ENCODE measurements at regions not wholly inside any gene's neighbourhood (a gene's known extent, or its start where the extent isn't known, plus 50 kb on each side); places are given as distances from the start of the nearest gene placed in this dataset.

- CTCF ChIA-PET: no interaction called here
- DNase-seq (ENCODE audit: extremely low spot score): no peak
- POLR2A ChIA-PET: no interaction called here
- no peak for TF ChIP-seq CTCF (IDR thresholded peaks at IDR 0.05; ENCODE audit: control extremely low read depth, extremely low read depth, low read depth, missing control alignments)
Observed at GRCh38 chrY:8437510-8437909, 899.8 kb upstream of the TSPY4 start.

- ChIA-PET CTCF (no interaction called here), POLR2A (no interaction called here)
- TF ChIP-seq CTCF (IDR thresholded peaks at IDR 0.05; ENCODE audit: control extremely low read depth, extremely low read depth, low read depth, missing control alignments): no peak
- DNase-seq (ENCODE audit: extremely low spot score): no peak
Observed at GRCh38 chrY:8442097-8442496, 895.2 kb upstream of the TSPY4 start.

- ChIA-PET POLR2A (no interaction called here), CTCF (no interaction called here)
- TF ChIP-seq CTCF (IDR thresholded peaks at IDR 0.05; ENCODE audit: control extremely low read depth, extremely low read depth, low read depth, missing control alignments): no peak
- DNase-seq (ENCODE audit: extremely low spot score): no peak
Observed at GRCh38 chrY:8452963-8453362, 884.3 kb upstream of the TSPY4 start.

- DNase-seq (ENCODE audit: extremely low spot score): no peak
- CTCF ChIA-PET: no interaction called here
- POLR2A ChIA-PET: no interaction called here
- TF ChIP-seq CTCF (IDR thresholded peaks at IDR 0.05; ENCODE audit: control extremely low read depth, extremely low read depth, low read depth, missing control alignments): no peak
Observed at GRCh38 chrY:8466813-8467212, 870.5 kb upstream of the TSPY4 start.

- ChIA-PET POLR2A (no interaction called here), CTCF (no interaction called here)
- TF ChIP-seq CTCF (IDR thresholded peaks at IDR 0.05; ENCODE audit: control extremely low read depth, extremely low read depth, low read depth, missing control alignments): no peak
- DNase-seq (ENCODE audit: extremely low spot score): no peak
Observed at GRCh38 chrY:8470249-8470648, 867.0 kb upstream of the TSPY4 start.

GRCh38 chrY:8479141-8479540 is 858.1 kb upstream of the TSPY4 start:
- POLR2A ChIA-PET: no interaction called here
- DNase-seq (ENCODE audit: extremely low spot score): no peak

More at GRCh38 chrY:8479141-8479540, 858.1 kb upstream of the TSPY4 start:
- CTCF ChIA-PET: interaction anchor here (1.1 kb wide), 1 partner anchor 8 kb away, joined by 3 read pairs; no protein-coding TSS in a partner anchor
- no peak for TF ChIP-seq CTCF (IDR thresholded peaks at IDR 0.05; ENCODE audit: control extremely low read depth, extremely low read depth, low read depth, missing control alignments)

All from GM10248 (cell line).